GM18517 (cell line): ENCODE measurements at regions not wholly inside any gene's neighbourhood (a gene's known extent, or its start where the extent isn't known, plus 50 kb on each side); places are given as distances from the start of the nearest gene placed in this dataset.
"Not testable (repeated sequence)": the region's sequence is repeated elsewhere in the genome, so short reads cannot be mapped to it uniquely, and the experiment has no call there.

Experiments
- ATAC-seq: cut with Tn5 transposase; IDR thresholded peaks from one replicate; pipeline ENCODE4 v1.9.1; 2021; ENCODE audit warnings: mild to moderate bottlenecking, moderate library complexity; ENCODE audit not compliant: unreplicated experiment

DNA sequence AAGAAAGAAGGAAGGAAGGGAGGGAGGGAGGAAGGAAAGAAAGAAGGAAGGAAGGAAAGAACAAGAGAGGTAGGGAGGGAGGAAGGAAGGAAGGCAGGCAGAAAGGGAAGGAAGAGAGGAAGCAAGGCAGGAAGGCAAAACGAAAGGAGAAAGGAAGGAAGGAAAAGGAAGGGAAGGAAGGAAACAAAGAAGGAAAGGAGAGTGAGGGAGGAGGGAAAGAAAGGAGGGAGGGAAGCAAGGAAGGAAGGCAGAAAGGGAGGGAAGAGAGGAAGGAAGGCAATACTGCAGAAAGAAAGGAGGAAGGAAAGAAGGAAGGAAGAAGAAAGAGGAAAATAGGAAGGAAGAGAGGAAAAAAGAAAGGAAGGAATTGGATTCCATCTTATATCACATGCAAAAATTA is 1303.1 kb upstream of the TMEM132C start:
- no peak for ATAC-seq

DNA sequence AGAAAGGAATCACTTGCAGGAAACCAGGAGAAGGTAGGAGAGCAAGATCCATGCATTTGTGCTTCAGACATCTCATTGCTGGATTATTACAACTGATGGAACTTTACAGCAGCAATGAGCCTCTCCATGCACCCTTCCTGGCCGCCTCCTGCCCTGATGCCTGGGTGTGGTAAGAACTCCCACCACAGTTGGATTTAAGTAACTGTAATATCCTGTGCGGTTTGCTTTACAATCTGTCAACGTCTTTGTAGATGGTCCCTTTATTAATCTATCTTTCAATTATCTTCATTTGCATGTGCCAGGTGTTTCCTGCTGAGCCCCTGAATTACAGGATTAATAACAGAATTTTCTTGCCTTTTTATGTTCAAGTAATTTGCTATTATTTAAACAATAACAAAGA is 1300.5 kb upstream of the TMEM132C start:
- ATAC-seq, result no peak

DNA sequence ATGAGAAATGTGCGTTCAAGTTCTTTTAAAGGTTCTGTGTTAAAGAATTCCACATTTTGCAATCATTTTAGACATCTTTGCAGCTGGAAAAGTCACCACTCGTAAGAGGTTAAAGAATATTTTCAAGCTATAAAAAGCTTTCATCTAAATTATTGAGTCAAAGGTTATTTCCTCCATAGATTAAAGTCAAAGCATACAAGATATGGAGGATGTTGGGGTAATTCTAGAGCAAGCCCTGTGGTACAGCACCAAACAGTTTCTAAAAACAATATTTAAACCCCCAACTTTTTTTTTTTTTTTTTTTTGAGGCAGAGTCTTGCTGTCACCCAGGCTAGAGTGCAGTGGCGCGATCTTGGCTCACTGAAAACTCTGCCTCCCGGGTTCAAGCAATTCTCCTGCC is 1299.8 kb upstream of the TMEM132C start:
- no peak for ATAC-seq

DNA sequence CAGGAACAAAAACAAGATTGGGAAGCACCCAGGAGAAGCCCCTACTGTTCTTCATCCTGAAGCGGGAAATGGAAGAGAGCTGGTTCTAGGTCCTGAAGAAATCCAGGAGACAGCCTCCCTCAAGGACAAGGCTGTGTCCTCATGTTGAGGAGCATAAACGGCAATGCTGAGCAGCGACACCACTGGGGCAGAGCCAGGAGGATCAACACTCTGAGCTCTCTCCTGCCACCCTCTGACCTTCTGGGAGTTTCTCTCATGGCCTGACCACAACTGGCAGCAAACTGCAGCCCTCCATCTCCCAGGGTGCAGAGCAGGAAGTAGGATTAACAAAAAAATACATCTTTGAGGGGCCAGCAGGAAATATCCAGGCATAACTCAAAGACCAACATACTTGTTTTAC is 1292.2 kb upstream of the TMEM132C start:
- ATAC-seq, result no peak

DNA sequence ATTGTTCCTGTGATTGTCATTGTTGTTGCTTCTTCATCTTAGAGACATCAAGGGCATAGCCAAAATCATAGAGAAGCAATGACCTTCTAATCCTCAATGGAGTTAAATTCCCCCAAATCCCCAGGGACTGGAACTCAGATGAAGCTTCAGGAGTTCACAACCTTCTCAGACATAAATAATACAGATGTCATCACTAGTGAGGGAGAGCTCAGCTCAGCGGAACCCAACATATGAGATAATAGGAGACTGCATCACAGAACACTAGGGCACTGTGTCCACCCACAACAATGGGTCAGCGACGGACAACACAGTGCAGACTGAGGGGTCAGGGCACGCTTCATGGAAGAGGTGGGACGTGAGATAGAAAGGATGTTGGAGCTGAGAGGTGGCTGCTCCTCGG is 1290.4 kb upstream of the TMEM132C start:
- ATAC-seq, result no peak

DNA sequence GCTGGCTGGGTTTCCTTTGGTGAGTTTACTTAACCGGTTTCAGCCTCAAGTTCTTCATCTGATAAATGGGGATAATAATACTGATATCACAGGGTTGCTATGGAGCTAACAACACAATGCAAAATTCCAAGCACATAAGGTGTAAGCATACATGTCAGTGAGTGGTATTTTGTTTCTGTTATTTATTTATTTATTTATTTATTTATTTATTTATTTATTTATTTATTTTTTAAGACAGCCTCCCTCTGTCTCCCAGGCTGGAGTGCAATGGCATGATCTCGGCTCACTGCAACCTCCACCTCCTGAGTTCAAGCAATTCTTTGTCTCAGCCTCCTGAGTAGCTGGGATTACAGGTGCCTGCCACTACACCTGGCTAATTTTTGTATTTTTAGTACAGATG is 1287.4 kb upstream of the TMEM132C start:
- ATAC-seq, result not testable (repeated sequence)

DNA sequence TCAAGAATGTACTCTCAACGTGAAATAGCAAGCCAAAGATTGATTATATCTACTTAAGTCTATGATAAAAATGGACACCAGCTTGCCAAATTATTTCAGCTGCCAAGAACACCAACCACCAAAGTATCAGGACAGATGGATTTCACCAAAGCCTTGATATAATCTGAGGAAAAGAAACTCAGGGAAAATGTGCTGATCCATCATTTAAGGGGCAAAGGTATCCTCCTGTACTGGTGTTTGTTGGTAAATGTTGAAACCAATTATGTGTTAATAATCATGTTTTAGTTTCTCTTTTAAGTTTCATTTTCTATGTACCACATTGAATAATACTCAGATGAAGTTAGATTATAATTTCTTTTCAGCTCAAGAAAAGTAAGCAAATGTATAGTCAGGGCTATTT is 1284.3 kb upstream of the TMEM132C start:
- no peak for ATAC-seq

DNA sequence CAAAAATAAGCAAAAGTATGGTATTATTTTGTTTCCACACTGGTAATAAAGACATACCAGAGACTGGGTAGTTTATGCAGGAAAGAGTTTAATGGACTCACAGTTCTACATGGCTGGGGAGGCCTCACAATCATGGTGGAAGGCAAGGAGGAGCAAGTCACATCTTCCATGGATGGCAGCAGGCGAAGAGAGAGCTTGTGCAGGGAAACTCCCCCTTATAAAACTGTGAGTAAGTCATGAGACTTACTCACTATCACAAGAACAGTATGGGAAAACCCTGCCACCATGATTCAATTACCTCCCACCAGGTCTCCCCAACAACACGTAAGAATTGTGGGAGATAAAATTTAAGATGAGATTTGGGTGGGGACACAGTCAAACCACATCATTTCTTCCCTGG is 1283.2 kb upstream of the TMEM132C start:
- ATAC-seq, result not testable (repeated sequence)

DNA sequence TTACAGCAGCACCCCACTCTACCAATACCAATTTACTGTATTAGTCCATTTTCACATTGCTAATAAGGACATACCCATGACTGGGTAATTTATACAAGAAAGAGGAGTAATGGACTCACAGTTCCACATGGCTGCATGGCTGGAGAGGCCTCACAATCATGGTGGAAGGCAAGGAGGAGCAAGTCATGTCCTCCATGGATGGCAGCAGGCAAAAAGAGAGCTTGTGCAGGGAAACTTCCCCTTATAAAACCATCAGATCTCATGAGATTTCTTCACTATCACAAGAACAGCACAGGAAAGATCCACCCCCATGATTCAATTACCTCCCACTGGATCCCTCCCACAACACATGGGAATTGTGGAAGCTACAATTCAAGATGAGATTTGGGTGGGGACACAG is 1281.3 kb upstream of the TMEM132C start:
- not testable (repeated sequence) for ATAC-seq

DNA sequence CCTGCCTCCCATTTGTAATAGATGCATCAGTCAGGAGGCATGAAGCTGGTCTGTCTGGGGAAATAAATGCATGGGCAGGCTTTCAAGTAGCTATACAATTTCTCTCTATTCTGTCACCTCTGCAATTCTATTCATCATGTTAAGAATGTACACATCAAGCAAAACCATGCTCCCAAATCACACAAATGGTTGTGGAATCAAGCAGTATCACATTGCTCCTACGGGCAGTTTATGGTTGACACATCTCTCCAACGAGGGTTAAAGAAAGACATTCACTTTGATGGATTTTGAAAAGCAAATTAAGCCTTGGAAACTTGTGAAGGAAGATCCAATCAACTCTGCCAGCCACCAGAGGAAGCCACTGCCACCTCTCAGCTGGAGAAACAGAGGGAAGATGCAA is 1277.4 kb upstream of the TMEM132C start:
- ATAC-seq, result no peak

DNA sequence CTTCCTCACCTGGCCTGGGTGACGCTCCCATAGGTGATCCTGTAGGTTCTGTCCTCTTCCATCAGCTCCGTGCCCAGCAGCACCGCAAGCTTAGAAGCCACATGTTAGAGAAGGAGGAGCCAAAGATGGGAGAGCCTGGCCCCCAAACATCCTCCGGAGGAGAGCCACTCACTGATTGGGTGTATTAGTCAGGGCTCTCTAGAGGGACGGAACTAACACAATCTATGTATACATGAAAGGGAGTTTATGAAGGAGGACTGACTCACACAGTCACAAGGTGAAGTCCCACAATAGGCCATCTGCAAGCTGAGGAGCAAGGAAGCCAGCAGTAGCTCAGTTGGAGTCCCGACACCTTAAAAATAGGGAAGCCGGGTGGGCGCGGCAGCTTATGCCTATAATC is 1273.1 kb upstream of the TMEM132C start:
- ATAC-seq, result no peak

DNA sequence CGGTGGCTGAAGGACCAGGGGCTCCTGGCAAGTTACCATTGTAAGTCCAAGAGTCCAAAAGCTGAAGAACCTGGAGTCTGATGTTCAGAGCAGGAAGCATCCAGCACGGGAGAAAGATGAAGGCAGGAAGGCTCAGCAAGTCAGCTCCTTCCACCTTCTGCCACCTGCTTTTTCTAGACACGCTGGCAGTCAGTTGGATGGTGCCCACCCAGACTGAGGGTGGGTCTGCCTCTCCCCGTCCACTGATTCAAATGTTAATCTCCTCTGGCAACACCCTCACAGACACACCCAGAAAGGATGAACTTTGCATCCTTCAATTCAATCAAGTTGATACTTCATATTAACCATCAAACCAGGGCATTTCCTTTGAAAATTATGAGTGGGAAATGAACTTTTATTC is 1272.4 kb upstream of the TMEM132C start:
- no peak for ATAC-seq

DNA sequence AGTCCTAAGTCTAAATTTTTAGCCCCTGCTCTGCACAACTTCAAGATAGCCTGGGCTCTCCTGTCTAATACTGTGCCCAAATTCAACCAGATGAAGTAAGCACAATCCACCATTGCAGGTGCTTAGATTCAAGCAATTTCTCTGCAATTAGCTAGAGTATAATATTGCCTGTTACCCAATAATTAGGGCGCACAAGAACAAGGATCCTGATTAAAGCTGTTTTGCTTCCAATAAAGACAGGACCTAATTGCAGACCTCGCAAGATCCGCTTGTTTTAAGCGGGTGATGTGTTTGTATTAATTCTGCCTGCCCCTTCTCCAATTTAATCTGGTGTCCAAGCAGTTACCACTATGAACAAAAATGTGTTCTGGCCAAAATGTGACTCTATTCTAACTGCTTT is 1268.9 kb upstream of the TMEM132C start:
- ATAC-seq, result no peak

DNA sequence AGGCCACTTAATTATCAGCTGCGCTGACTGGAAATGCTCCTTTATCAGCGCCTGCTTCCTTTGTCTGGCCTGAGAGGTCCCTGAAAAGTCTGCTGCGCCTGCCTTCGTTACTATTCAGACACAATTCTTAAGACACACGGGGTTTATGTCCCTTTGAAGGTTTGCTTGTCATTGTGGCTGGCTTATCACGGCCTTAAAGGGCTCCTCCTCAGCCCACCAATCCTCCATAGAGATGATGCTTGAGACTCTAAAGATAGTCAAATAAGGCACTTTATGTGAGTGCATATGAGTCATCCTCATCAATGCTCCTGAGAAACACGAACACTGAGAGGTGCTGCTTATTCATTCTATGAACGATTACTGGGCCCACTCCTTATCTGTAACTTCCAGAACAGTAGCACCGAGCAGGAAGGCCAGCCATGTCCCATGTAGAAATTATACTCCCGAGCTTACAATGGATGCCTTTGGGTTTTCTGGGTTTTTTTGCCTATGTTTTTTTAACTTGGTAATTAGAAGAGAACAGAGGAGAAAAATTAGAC is 1268.2 kb upstream of the TMEM132C start:
- ATAC-seq, result no peak

DNA sequence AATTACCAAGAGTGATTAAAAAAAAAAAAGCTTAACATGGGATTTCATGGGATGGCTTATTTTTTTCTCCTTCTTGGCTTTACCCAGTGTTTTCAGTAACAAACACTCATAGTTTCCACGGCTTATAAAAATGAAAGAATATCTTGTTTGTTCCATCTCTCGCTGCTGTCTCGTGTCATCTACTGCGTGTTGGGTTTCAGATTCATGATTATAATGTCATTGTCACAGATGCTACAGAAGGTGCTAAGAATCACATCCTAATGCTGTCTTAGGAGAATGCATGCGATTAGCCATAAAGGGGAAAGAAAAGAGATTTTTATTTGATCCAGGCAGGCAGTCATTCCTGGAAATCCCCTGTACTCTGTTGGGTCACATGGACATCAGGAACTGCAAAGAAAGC is 1267.6 kb upstream of the TMEM132C start:
- no peak for ATAC-seq

DNA sequence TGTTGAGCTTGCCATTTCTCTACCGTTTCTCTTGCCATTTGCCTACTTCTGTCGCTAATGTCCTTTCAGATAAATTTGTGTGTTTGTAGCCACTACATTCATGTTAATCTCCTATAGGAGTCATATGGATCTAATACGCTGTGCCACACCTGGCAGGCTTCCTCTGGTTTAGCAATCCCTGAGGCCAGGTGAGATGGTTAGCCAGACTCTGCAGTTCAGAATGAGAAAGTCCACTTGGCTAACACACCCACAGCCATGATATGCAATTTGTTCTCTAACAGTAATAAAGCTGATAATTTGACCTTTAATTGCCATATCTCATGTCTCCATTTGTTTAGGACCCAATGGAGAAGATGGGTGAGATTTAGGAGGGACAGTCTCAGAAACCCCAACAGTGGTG is 1261.6 kb upstream of the TMEM132C start:
- ATAC-seq, result no peak

DNA sequence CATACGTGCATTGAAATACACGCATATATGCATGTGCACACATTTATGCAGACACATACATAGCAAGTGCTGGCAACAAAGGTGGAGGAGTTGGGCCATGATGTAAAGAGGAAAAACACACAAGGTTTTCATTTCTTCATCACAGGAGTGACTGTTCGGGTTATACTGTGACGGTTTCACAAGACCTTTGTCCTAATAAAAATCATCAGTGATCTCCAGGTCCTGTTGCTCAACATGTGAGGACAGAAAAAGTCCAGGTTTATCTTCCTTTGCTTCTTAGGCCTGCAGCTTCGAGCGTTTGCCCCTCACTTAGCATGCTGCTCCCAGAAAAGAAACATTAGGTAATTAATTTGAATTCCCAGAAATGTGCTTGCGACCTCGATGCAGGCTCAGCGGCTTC is 1260.0 kb upstream of the TMEM132C start:
- ATAC-seq, result no peak

DNA sequence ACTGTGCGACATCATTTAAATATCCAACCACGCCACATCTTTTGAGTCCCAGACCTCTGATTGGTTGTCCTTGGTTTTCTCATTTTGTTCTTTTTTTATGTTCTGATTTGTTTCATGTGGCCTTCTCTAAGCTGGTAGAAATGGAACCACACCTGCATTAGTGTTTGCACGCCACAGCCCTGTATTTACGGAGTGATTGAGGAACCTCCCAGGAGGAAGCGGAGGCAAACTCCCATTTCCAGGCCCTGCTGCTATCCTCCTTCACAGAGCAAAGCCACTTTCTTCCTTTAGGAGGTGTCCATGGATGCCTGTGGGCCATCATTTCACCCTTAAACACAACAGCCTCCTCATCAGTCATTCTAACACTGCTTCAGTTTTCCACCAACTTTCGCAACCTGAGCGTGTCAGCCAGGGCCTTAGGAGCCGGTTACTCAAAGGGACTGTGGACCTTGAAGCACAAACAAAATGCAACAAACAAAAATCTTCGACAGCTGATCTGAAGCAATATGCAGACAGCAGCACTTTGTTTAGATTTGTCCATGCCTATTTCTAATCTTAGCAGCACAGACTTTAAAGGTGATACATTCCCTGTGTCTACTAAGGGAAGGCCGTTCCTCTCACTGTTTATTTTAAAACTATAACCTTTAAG is 1258.1 kb upstream of the TMEM132C start:
- ATAC-seq, result no peak

DNA sequence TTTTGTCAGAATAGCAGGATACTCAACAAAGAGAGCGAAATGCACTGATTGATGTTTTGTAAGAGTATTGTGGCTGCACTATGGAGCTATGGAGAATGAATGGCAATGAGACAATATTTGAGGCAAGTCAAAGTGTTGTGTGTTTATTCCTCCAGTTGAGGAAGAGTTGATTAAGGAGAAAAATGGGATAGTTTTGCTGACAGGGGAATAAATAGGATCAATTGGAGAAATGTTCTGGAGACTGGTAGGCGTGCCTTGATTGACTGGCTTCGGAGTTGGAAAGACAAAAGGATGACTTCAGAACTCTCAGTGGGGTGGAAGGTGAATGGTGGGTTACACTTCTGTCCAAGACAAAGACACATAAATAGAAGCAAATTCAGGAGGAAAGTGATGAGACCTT is 1254.9 kb upstream of the TMEM132C start:
- no peak for ATAC-seq

DNA sequence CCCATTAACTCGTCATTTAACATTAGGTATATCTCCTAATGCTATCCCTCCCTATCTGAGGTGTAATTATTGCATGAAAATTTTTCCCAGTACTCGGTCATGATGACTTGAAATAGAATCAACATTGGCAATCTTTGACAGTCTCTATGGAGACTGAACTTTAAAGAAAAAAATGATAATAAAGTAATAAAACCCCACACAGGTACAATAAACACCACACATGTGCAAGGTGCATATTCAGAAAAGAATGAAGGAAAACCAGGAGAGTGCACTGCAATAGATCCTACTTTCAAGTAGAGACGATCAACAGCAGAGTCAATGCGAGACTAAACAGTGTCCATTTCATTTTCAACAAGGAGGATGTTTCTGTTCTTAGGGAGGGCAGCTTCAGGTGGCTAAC is 1253.8 kb upstream of the TMEM132C start:
- ATAC-seq, result no peak

DNA sequence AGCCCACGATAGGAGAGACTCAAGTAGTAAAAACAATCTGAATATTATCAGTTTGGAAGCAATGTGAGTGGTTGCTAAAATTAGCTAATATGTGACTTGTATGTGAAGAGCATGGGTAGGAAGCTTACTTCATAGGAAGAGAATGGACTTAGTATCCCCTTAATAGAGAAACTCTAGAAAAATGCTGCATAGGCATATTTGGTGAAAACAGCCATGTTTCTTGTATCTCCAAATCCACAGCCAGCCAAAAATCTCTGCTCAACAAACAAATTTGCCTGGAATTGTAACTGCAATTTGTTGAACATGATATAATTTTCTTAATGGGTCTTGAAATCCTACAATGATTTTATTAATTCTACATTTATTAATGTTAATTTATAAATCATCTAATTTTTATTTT is 1252.9 kb upstream of the TMEM132C start:
- ATAC-seq, result no peak

DNA sequence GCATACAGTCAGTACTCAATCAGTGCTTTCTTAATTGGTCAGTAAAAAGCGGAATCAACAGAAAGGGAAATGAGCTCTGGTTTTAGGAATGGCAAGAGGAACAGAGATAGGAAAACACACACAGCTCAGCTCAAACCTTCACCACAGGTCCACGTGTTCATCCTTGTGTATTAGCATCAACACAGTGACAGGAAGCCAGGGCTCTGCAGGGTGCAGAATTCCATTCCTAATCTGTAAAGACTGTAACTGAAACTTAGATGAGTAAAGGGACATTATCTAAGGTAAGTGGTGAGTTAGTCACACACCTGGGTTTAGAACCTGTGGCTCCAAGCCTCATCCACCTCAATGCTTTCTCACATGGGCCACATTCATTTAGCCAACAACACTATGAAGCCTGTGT is 1242.2 kb upstream of the TMEM132C start:
- ATAC-seq, result no peak

DNA sequence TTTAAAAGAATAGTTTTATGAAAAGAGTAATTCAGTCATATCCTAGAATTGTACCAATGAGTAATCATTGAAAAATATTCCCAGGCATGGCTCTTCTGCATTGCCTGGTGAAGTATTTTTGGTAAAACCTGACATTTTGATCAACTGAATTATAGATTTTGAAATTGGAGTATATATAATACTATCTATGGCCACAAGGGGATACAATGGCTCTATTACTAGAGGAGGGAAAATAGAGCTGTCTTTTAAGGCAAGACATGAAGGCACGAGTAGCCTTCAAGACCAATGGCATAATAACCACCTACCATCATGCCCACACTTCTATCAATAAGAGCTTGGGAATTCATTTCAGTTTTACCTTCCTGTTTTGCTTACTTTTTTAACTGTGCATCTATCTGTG is 1241.4 kb upstream of the TMEM132C start:
- no peak for ATAC-seq
